WI38 (cell line): ENCODE measurements at regions not wholly inside any gene's neighbourhood (a gene's known extent, or its start where the extent isn't known, plus 50 kb on each side); places are given as distances from the start of the nearest gene placed in this dataset.

Experiments
- H3K4me3 ChIP-seq: 2 replicates; pipeline ENCODE4 v1.5.1; 2011; ENCODE audit warnings: low read depth, mild to moderate bottlenecking, control low read depth, low read length
- TF ChIP-seq, protein P1 (sequence below): IDR thresholded peaks from 2 replicates; pipeline ENCODE4 v1.5.1; 2012; ENCODE audit warnings: low read depth, mild to moderate bottlenecking, control low read depth, low read length

DNA sequence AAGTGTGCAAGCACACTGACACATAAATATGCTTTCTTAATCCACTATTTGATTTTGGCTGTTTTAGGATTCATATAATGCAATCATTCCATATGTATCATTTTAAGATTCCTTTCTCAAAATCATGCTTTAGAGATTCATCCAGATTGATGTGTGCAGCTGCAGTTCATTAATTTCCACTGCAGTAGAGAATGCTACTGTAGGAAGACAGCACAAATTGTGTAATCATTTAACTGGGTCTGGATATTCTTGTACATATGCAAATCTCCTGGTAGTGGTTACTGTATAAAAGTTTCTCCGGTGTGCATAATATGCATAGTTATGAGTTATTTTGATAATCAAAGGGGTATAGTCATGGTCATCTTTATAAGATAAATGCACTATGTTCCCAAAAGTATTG, 502.5 kb upstream of the ACVR2A start:
- no peak overlapping the region for H3K4me3 ChIP-seq
- TF ChIP-seq, protein P1, sequence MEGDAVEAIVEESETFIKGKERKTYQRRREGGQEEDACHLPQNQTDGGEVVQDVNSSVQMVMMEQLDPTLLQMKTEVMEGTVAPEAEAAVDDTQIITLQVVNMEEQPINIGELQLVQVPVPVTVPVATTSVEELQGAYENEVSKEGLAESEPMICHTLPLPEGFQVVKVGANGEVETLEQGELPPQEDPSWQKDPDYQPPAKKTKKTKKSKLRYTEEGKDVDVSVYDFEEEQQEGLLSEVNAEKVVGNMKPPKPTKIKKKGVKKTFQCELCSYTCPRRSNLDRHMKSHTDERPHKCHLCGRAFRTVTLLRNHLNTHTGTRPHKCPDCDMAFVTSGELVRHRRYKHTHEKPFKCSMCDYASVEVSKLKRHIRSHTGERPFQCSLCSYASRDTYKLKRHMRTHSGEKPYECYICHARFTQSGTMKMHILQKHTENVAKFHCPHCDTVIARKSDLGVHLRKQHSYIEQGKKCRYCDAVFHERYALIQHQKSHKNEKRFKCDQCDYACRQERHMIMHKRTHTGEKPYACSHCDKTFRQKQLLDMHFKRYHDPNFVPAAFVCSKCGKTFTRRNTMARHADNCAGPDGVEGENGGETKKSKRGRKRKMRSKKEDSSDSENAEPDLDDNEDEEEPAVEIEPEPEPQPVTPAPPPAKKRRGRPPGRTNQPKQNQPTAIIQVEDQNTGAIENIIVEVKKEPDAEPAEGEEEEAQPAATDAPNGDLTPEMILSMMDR, result no peak

DNA sequence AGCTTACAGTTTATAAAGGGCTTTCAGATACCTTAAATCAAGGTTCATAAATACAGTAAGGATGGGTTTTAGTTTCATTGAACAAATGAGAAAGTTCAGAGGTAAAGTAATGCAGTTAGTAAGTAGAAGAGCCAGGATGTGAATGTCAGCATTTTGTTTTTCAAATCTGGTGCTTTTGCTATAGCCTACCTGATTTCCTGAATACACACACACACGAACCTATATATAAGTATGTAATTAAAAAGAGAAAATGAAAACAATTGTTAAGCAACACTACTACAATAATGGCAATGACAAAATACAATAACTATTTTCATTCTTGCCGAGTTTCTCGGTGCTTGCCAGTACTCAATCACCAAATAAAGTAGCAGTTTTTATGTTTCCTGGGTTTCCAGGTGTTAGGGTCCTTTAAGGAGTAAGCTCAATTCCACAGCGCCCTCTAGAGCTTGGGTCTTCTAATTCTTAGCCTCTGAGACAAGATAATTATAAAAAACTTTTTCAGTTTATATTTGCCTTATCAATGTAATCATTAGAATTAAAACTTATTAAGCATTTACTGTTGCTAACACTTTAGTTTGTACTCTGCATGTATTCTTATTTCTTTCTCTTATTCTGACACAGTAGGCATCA, 512.9 kb upstream of the ACVR2A start:
- TF ChIP-seq, protein P1, result no peak
- H3K4me3 ChIP-seq, result no peak overlapping the region

DNA sequence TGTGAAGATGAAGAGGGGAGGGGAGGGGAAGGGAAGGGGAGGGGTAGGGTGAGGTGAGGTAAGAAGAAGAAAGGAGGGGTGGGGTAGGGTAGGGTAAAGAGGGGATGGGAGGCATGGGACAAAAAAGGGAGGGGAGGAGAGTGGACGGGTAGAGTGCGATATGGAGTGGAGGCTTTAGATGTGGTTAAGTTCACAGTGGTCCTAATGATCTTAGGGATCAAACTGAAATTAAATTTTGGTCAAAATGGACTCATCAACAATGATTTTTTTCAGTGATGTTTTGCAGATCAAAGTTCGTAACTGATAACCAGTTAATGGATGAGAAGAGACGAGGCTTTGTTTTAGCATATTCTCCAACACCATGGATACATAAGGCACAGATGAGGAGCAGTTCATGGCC, 513.9 kb upstream of the ACVR2A start:
- TF ChIP-seq, protein P1, result no peak
- H3K4me3 ChIP-seq, result no peak overlapping the region

DNA sequence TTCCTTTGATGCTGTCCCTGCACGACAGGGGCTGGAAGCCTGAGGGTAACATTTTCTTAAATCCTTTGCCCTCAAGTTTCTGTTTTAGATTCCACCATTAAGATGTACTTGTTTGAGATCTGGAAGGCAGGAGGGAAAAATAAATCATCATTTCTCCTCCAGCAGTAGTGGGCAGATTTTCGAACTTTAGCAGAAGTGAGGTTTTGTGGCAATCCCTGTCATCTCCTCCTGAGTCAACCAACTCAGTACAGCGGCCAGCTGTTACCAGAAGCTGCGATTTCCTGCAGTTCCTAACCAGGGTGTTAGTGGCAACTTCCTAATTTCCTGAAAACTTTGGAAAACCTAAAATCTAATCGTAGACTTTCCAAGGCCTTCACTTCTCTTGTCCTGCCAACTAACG, 517.2 kb upstream of the ACVR2A start:
- TF ChIP-seq, protein P1, result no peak
- no peak overlapping the region for H3K4me3 ChIP-seq

DNA sequence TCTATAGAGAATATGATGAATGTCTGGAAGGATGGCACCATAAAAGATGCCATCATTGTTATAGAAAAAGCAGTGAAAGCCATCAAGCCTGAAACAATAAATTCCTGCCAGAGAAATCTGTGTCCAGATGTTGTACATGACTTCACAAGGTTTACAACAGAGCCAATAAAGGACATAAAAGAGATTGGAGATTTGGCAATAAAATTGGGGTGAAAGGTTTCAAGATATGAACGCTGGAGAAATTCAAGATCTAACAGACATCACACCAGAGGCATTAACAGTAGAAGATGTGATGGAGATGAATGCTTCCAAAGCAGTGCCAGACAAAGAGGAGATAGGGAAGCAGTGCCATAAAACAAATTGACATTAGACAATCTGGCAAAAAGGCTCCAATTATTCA, 518.8 kb upstream of the ACVR2A start:
- H3K4me3 ChIP-seq, result no peak overlapping the region
- TF ChIP-seq, protein P1, result no peak

DNA sequence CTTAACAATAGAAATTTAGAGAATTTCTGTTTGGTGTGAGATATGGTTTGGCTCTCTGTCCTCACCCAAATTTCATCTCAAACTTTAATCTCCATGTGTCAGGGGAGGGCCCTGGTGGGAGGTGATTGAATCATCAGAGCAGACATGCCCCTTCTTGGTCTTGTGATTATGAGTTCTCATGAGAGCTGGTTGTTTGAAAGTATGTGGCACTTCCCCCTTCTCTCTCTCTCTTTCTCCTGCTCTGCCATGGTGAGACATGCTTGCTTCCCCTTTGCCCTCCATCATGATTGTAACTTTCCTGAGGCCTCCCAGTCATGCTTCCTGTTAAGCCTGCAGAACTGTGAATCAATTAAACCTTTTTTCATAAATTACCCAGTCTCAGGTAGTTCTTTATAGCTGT, 524.7 kb upstream of the ACVR2A start:
- TF ChIP-seq, protein P1, result no peak
- no peak overlapping the region for H3K4me3 ChIP-seq

DNA sequence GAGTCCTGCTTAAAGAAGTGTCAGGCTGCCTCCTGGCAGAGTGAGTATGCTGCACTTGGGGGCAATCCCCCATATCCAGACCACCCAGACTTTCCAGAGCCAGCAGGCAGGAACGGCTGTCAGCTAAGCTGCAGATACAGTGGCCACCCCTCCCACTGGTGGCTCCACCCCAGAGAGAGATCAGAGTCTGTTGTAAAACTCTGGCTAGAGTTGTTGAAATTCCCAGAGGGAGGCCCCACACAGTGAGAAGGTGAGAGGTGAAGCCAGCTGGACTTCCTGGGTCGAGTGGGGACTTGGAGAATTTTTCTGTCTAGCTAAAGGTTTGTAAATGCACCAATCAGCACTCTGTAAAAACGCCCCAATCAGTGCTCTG, 533.8 kb upstream of the ACVR2A start:
- TF ChIP-seq, protein P1, result no peak
- no peak overlapping the region for H3K4me3 ChIP-seq
